GM12878 (cell line): ENCODE measurements at regions not wholly inside any gene's neighbourhood (a gene's known extent, or its start where the extent isn't known, plus 50 kb on each side); places are given as distances from the start of the nearest gene placed in this dataset.

Experiments used
- ATAC-seq: fragments of 200-7000 bp; cut with Tn5 transposase; 3 replicates; pipeline ENCODE4 v1.9.1; 2020; ENCODE audit warnings: mild to moderate bottlenecking, moderate library complexity
- BruUV-seq: library from RNA; stranded (reverse); fragments of 400-500 nt; replicated peaks from 2 replicates; lab custom pipeline; 2021; lab: Mats Ljungman, UMichigan
- CTCF ChIA-PET: fragments of 300-600 bp; sonication (Branson Sonifier 250); formaldehyde crosslinking; extraction: SDS; loops from one replicate; lab custom pipeline; 2021; ENCODE audit warnings: inconsistent platforms; lab: Yijun Ruan, JAX
- POLR2A ChIA-PET: fragments of 350-600 bp; formaldehyde crosslinking; extraction: SDS; loops from one replicate; lab custom pipeline; 2021; ENCODE audit warnings: inconsistent platforms; lab: Charles Lee
- RAD21 ChIA-PET: fragments of 300-600 bp; sonication (Branson Sonifier 250); formaldehyde crosslinking; loops from one replicate; lab custom pipeline; 2023; ENCODE audit warnings: antibody characterized with exemption; ENCODE audit not compliant: unreplicated experiment; lab: Charles Lee
- SMC1A ChIA-PET: fragments of 300-600 bp; sonication (Branson Sonifier 250); formaldehyde crosslinking; loops from one replicate; lab custom pipeline; 2023; ENCODE audit not compliant: unreplicated experiment, uncharacterized antibody; lab: Charles Lee
- DNase-seq: peaks from one replicate; pipeline ENCODE4 v3.0.0-alpha.2; 2011; ENCODE audit warnings: low read depth, low spot score
- FAIRE-seq: peaks from 3 replicates; lab custom pipeline; 2011; peaks lifted over from hg19 to GRCh38; lab: Jason Lieb, UNC
- H2AFZ ChIP-seq: 2 replicates; pipeline ENCODE4 v1.6.0; 2011; ENCODE audit warnings: low read depth, low read length, control low read depth; ENCODE audit not compliant: control insufficient read depth
- H3K27ac ChIP-seq: 2 replicates; pipeline ENCODE4 v1.5.1; 2011; ENCODE audit warnings: control low read depth; ENCODE audit not compliant: control insufficient read depth, insufficient read depth
- H3K27me3 ChIP-seq, 2 experiments: replicated peaks in 1 of 2; 2 replicates each; pipeline versions ENCODE4 v1.6.0 to v1.6.1; 2011; ENCODE audit warnings: low read length in 1 of 2; ENCODE audit not compliant: control insufficient read depth in 2 of 2, insufficient read depth in 2 of 2
- H3K36me3 ChIP-seq, 2 experiments: 2 replicates each; pipeline ENCODE4 v1.5.1; 2011; ENCODE audit warnings: low read length in 1 of 2; ENCODE audit not compliant: control insufficient read depth in 2 of 2, insufficient read depth in 2 of 2
- H3K4me1 ChIP-seq: 2 replicates; pipeline ENCODE4 v1.6.1; 2011; ENCODE audit warnings: mild to moderate bottlenecking, low read length, moderate library complexity, mixed read lengths; ENCODE audit not compliant: control insufficient read depth, insufficient read depth
- H3K4me2 ChIP-seq: 2 replicates; pipeline ENCODE4 v1.6.0; 2011; ENCODE audit warnings: control low read depth; ENCODE audit not compliant: control insufficient read depth, insufficient read depth
- H3K4me3 ChIP-seq: fragments of 200-600 bp; sonication (generic); 2 replicates; pipeline ENCODE4 v1.5.1; 2016
- H3K79me2 ChIP-seq: 2 replicates; pipeline ENCODE4 v1.6.0; 2011; ENCODE audit warnings: low read length; ENCODE audit not compliant: control insufficient read depth, insufficient read depth
- H3K9ac ChIP-seq: 2 replicates; pipeline ENCODE4 v1.8.0; 2011; ENCODE audit warnings: low read length, control low read depth, mixed read lengths; ENCODE audit not compliant: control insufficient read depth, insufficient read depth
- H3K9me3 ChIP-seq: replicated peaks from 3 replicates; pipeline ENCODE4 v1.5.1; 2011; ENCODE audit warnings: mild to moderate bottlenecking, low read length; ENCODE audit not compliant: control insufficient read depth, insufficient read depth
- H4K20me1 ChIP-seq: 2 replicates; pipeline ENCODE4 v1.6.0; 2011; ENCODE audit not compliant: control insufficient read depth, insufficient read depth
- CREB1 ChIP-seq: IDR thresholded peaks from 2 replicates; pipeline ENCODE4 v1.6.1; 2012; ENCODE audit warnings: low read depth, mild to moderate bottlenecking, inconsistent platforms
- EP300 ChIP-seq, 2 experiments: fragments of 150-350 bp in 1 of 2; IDR thresholded peaks; 2 replicates each; pipeline ENCODE4 v1.6.1; 2011 to 2012; ENCODE audit warnings: low read depth in 2 of 2, low read length in 2 of 2, borderline replicate concordance in 1 of 2, improper control_type of control experiment in 1 of 2, inconsistent platforms in 1 of 2; ENCODE audit not compliant: control insufficient read depth in 1 of 2
- ESRRA ChIP-seq: IDR thresholded peaks from 2 replicates; pipeline ENCODE4 v1.6.1; 2012; ENCODE audit warnings: mild to moderate bottlenecking, low read length, improper control_type of control experiment
- KDM1A ChIP-seq: fragments of 200-600 bp; sonication (generic); IDR thresholded peaks from 2 replicates; pipeline ENCODE4 v1.6.1; 2016; ENCODE audit warnings: borderline replicate concordance
- POLR2AphosphoS5 ChIP-seq: IDR thresholded peaks from 2 replicates; pipeline ENCODE4 v1.6.1; 2011; ENCODE audit warnings: mild to moderate bottlenecking, low read length, inconsistent platforms
- POU2F2 ChIP-seq: IDR thresholded peaks from 3 replicates; pipeline ENCODE4 v1.6.1; 2011; ENCODE audit warnings: low read depth, mild to moderate bottlenecking, low read length, borderline replicate concordance
- RFX5 ChIP-seq: IDR thresholded peaks from 2 replicates; pipeline ENCODE4 v1.6.1; 2011; ENCODE audit warnings: low read depth, low read length, improper control_type of control experiment
- SMAD1 ChIP-seq: fragments of 450-650 bp; IDR thresholded peaks from 2 replicates; pipeline ENCODE4 v1.6.1; 2018; ENCODE audit warnings: mild to moderate bottlenecking, low read depth; ENCODE audit not compliant: partially characterized antibody
- SUZ12 ChIP-seq: fragments of 200-600 bp; sonication (generic); IDR thresholded peaks from one replicate; pipeline ENCODE4 v1.6.1; 2018; ENCODE audit warnings: antibody characterized with exemption, mild to moderate bottlenecking; ENCODE audit not compliant: unreplicated experiment
- TCF3 ChIP-seq: IDR thresholded peaks from 2 replicates; pipeline ENCODE4 v1.6.1; 2012; ENCODE audit warnings: low read depth, mild to moderate bottlenecking, low read length, borderline replicate concordance; ENCODE audit not compliant: insufficient read depth
- WRNIP1 ChIP-seq: IDR thresholded peaks from 2 replicates; pipeline ENCODE4 v1.6.1; 2011; ENCODE audit warnings: low read depth, low read length, improper control_type of control experiment, borderline replicate concordance
- ZZZ3 ChIP-seq: IDR thresholded peaks from 2 replicates; pipeline ENCODE4 v1.6.1; 2011; ENCODE audit warnings: low read depth; ENCODE audit not compliant: control insufficient read depth, insufficient read length
- WGBS: methylation state at CpG from one replicate; pipeline ENCODE4 v1.1.6; 2016; ENCODE audit warnings: low lambda C conversion rate; ENCODE audit not compliant: insufficient replicate concordance, insufficient coverage; ENCODE audit errors: missing lambda C conversion rate; 5-methylcytosine and 5-hydroxymethylcytosine counted together
- in situ Hi-C: fragments of 300-500 bp; cut with MboI; formaldehyde crosslinking; loops from 9 replicates; pipeline ENCODE4 v1.14.3; 2018; ENCODE audit warnings: mixed read lengths
- intact Hi-C: fragments of 100-400 bp; cut with micrococcal nuclease; formaldehyde crosslinking; loops from one replicate; pipeline ENCODE4 v1.14.2; 2022; ENCODE audit not compliant: unreplicated experiment
- TF ChIP-seq, protein P1 (sequence below): fragments of 450-650 bp; IDR thresholded peaks from 2 replicates; pipeline ENCODE4 v1.6.1; 2017; ENCODE audit warnings: antibody characterized with exemption, mild to moderate bottlenecking, moderate library complexity
- TF ChIP-seq, protein P2 (sequence below): fragments of 450-650 bp; IDR thresholded peaks from 2 replicates; pipeline ENCODE4 v1.6.1; 2016; ENCODE audit warnings: mild to moderate bottlenecking, moderate library complexity, borderline replicate concordance

DNA sequence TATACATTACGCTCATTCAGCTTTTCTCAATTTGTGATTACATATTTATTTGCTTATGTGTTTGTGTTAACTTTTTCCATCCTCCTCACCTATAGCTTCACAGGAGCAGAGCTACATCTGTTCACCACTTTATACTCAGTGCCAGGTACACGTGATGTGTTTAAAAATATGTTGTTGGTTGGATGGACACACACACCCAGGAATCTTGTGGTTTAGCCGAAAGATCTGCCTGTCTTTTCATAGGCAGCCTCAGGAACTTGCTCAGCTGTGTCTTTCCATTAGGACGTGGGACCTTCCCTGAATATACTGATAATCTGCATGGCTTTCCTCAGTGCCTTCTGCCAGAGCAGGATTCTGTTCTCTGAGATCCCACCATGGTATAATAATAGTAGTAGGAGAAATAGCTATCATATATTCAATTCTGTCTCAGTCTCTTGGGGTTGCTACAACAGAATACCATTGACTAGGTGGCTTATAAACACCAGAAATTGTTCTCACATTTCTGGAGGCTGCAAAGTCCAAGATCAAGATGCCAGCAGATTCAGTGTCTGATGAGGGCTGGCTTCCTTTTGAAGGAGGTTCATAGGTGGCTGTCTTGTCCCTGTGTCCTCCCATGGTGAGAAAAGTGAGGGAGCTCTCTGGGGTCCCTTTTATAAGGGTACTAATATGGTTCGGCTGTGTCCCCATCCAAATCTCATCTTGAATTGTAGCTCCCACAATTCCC is 50.0 kb upstream of the SOD3 start:
- H3K9ac ChIP-seq, result no peak overlapping the region
- no peak overlapping the region for H3K4me3 ChIP-seq
- H3K27ac ChIP-seq, result no peak overlapping the region
- WGBS, result 7% methylated on average over 5 of the region's 5 CpGs
- H3K4me1 ChIP-seq, result no peaks in the 10 kb centered on the region
- intact Hi-C loops (no loop called here), in situ Hi-C loops (no loop called here)
- no peaks in the 10 kb centered on the region for H4K20me1 ChIP-seq
- CTCF ChIA-PET, result no interaction called here
- BruUV-seq, result no TSS peak
- DNase-seq (no peak), ATAC-seq (no peak), FAIRE-seq (no peak)
- TF ChIP-seq SUZ12 (no peak), EP300 (IDR thresholded peaks at IDR 0.05; ENCODE audit: borderline replicate concordance in 1 of 2, control insufficient read depth in 1 of 2, low read depth in 2 of 2, low read length in 2 of 2) (no peak), ESRRA (no peak), ZZZ3 (no peak), RFX5 (no peak), WRNIP1 (no peak), POLR2AphosphoS5 (no peak), KDM1A (no peak), SMAD1 (no peak), POU2F2 (no peak), CREB1 (no peak), TCF3 (no peak)
- TF ChIP-seq, protein P1, sequence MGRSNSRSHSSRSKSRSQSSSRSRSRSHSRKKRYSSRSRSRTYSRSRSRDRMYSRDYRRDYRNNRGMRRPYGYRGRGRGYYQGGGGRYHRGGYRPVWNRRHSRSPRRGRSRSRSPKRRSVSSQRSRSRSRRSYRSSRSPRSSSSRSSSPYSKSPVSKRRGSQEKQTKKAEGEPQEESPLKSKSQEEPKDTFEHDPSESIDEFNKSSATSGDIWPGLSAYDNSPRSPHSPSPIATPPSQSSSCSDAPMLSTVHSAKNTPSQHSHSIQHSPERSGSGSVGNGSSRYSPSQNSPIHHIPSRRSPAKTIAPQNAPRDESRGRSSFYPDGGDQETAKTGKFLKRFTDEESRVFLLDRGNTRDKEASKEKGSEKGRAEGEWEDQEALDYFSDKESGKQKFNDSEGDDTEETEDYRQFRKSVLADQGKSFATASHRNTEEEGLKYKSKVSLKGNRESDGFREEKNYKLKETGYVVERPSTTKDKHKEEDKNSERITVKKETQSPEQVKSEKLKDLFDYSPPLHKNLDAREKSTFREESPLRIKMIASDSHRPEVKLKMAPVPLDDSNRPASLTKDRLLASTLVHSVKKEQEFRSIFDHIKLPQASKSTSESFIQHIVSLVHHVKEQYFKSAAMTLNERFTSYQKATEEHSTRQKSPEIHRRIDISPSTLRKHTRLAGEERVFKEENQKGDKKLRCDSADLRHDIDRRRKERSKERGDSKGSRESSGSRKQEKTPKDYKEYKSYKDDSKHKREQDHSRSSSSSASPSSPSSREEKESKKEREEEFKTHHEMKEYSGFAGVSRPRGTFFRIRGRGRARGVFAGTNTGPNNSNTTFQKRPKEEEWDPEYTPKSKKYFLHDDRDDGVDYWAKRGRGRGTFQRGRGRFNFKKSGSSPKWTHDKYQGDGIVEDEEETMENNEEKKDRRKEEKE, result no peak
- TF ChIP-seq, protein P2, sequence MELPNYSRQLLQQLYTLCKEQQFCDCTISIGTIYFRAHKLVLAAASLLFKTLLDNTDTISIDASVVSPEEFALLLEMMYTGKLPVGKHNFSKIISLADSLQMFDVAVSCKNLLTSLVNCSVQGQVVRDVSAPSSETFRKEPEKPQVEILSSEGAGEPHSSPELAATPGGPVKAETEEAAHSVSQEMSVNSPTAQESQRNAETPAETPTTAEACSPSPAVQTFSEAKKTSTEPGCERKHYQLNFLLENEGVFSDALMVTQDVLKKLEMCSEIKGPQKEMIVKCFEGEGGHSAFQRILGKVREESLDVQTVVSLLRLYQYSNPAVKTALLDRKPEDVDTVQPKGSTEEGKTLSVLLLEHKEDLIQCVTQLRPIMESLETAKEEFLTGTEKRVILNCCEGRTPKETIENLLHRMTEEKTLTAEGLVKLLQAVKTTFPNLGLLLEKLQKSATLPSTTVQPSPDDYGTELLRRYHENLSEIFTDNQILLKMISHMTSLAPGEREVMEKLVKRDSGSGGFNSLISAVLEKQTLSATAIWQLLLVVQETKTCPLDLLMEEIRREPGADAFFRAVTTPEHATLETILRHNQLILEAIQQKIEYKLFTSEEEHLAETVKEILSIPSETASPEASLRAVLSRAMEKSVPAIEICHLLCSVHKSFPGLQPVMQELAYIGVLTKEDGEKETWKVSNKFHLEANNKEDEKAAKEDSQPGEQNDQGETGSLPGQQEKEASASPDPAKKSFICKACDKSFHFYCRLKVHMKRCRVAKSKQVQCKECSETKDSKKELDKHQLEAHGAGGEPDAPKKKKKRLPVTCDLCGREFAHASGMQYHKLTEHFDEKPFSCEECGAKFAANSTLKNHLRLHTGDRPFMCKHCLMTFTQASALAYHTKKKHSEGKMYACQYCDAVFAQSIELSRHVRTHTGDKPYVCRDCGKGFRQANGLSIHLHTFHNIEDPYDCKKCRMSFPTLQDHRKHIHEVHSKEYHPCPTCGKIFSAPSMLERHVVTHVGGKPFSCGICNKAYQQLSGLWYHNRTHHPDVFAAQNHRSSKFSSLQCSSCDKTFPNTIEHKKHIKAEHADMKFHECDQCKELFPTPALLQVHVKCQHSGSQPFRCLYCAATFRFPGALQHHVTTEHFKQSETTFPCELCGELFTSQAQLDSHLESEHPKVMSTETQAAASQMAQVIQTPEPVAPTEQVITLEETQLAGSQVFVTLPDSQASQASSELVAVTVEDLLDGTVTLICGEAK, result no peak
- RAD21 ChIA-PET, result no interaction called here
- no peaks in the 10 kb centered on the region for H3K36me3 ChIP-seq
- SMC1A ChIA-PET, result no interaction called here
- H2AFZ ChIP-seq, result no peak overlapping the region
- H3K9me3 ChIP-seq, result no peaks in the 10 kb centered on the region
- no peaks in the 10 kb centered on the region for H3K27me3 ChIP-seq
- POLR2A ChIA-PET, result no interaction called here
- no peaks in the 10 kb centered on the region for H3K79me2 ChIP-seq
- H3K4me2 ChIP-seq, result no peak overlapping the region
